Fibroblast of lung (primary cell): ENCODE measurements at regions not wholly inside any gene's neighbourhood (a gene's known extent, or its start where the extent isn't known, plus 50 kb on each side); places are given as distances from the start of the nearest gene placed in this dataset.

Source experiments
- DNase-seq, 2 donors: peaks; one replicate each; pipeline versions ENCODE4 v3.0.0 to v3.0.0-alpha.2; 2010; ENCODE audit warnings: low read depth in 2 of 2
- H2AFZ ChIP-seq: 2 replicates; pipeline ENCODE4 v1.5.1; 2012; ENCODE audit warnings: low read length, control low read depth, inconsistent platforms
- H3K27ac ChIP-seq: 2 replicates; pipeline ENCODE4 v1.5.1; 2011; ENCODE audit warnings: low read length, control low read depth; ENCODE audit not compliant: insufficient read depth
- H3K27me3 ChIP-seq: 2 replicates; pipeline ENCODE4 v1.5.1; 2011; ENCODE audit warnings: mild to moderate bottlenecking, low read length; ENCODE audit not compliant: control insufficient read depth, insufficient read depth
- H3K36me3 ChIP-seq: 2 replicates; pipeline ENCODE4 v1.5.1; 2011; ENCODE audit warnings: low read length; ENCODE audit not compliant: control insufficient read depth, insufficient read depth
- H3K4me1 ChIP-seq: 2 replicates; pipeline ENCODE4 v1.5.1; 2011; ENCODE audit warnings: low read length; ENCODE audit not compliant: control insufficient read depth, insufficient read depth; ENCODE audit errors: extremely low read depth
- H3K4me2 ChIP-seq: 2 replicates; pipeline ENCODE4 v1.5.1; 2011; ENCODE audit warnings: low read length, control low read depth; ENCODE audit not compliant: insufficient read depth; ENCODE audit errors: extremely low read depth
- H3K4me3 ChIP-seq, 4 experiments: fragments of 200-600 bp in 1 of 4; sonication (generic) in 1 of 4; replicated peaks in 1 of 4; 2 replicates each; pipeline ENCODE4 v1.5.1; 2011 to 2016; ENCODE audit warnings: low read length in 4 of 4, low read depth in 3 of 4, mild to moderate bottlenecking in 3 of 4, control low read depth in 2 of 4, inconsistent platforms in 1 of 4, mixed read lengths in 1 of 4; ENCODE audit not compliant: insufficient read depth in 1 of 4; ENCODE audit errors: control extremely low read depth in 1 of 4
- H3K79me2 ChIP-seq: 2 replicates; pipeline ENCODE4 v1.5.1; 2012; ENCODE audit warnings: mild to moderate bottlenecking, low read length, inconsistent platforms; ENCODE audit not compliant: control insufficient read depth, insufficient read depth
- H3K9ac ChIP-seq: 2 replicates; pipeline ENCODE4 v1.5.1; 2011; ENCODE audit warnings: mild to moderate bottlenecking, low read length, control low read depth; ENCODE audit not compliant: insufficient read depth
- H3K9me3 ChIP-seq: 2 replicates; pipeline ENCODE4 v1.5.1; 2012; ENCODE audit warnings: low read depth, low read length; ENCODE audit not compliant: control insufficient read depth, insufficient read depth
- H4K20me1 ChIP-seq: 2 replicates; pipeline ENCODE4 v1.5.1; 2011; ENCODE audit warnings: low read length; ENCODE audit not compliant: control insufficient read depth, insufficient read depth; ENCODE audit errors: extremely low read depth
- CTCF ChIP-seq, 2 donors: IDR thresholded peaks in 1 of 2; conservative IDR thresholded peaks in 1 of 2; 1 replicate in 1 of 2; 2 replicates in 1 of 2; pipeline ENCODE4 v1.5.1; 2011 to 2012; ENCODE audit warnings: low read length in 2 of 2, control low read depth in 1 of 2, inconsistent platforms in 1 of 2, low read depth in 1 of 2, mild to moderate bottlenecking in 1 of 2
- EZH2 ChIP-seq: IDR thresholded peaks from 2 replicates; pipeline ENCODE4 v1.5.1; 2012; ENCODE audit warnings: low read length, control low read depth, mild to moderate bottlenecking; ENCODE audit errors: missing control alignments

- no peak overlapping the region for H3K27ac ChIP-seq
- no peak overlapping the region for H3K4me2 ChIP-seq
- no peak for DNase-seq
- no peak overlapping the region for H3K9ac ChIP-seq
- H3K79me2 ChIP-seq, result no peaks in the 10 kb centered on the region
- H4K20me1 ChIP-seq, result no peaks in the 10 kb centered on the region
- no peaks in the 10 kb centered on the region for H3K9me3 ChIP-seq
- H3K27me3 ChIP-seq, result no peaks in the 10 kb centered on the region
- TF ChIP-seq EZH2 (no peak), CTCF (conservative IDR thresholded peaks at IDR 0.05 in 1 of 2, IDR thresholded peaks at IDR 0.05 in 1 of 2; ENCODE audit: low read depth in 1 of 2, low read length in 2 of 2) (no peak)
- H3K4me3 ChIP-seq, result no peak overlapping the region
- no peak overlapping the region for H2AFZ ChIP-seq
- H3K36me3 ChIP-seq, result no peaks in the 10 kb centered on the region
- no peaks in the 10 kb centered on the region for H3K4me1 ChIP-seq
Observed at GRCh38 chr6:96410467-96410866, 111.1 kb upstream of the UFL1 start.

GRCh38 chr6:96420294-96420693 is 101.3 kb upstream of the UFL1 start:
- DNase-seq, result no peak
- Histone ChIP-seq H3K4me3 (no peak overlapping the region), H3K9ac (no peak overlapping the region), H3K27ac (no peak overlapping the region), H3K4me2 (no peak overlapping the region), H3K79me2 (no peaks in the 10 kb centered on the region), H2AFZ (no peak overlapping the region), H3K36me3 (no peaks in the 10 kb centered on the region), H3K4me1 (no peaks in the 10 kb centered on the region), H3K27me3 (no peaks in the 10 kb centered on the region), H4K20me1 (no peaks in the 10 kb centered on the region), H3K9me3 (no peaks in the 10 kb centered on the region)
- TF ChIP-seq CTCF (conservative IDR thresholded peaks at IDR 0.05 in 1 of 2, IDR thresholded peaks at IDR 0.05 in 1 of 2; ENCODE audit: low read depth in 1 of 2, low read length in 2 of 2) (no peak), EZH2 (no peak)

- H3K4me3 ChIP-seq, result no peak overlapping the region
- no peaks in the 10 kb centered on the region for H3K27me3 ChIP-seq
- no peak overlapping the region for H2AFZ ChIP-seq
- H3K4me1 ChIP-seq, result no peaks in the 10 kb centered on the region
- no peak overlapping the region for H3K9ac ChIP-seq
- no peaks in the 10 kb centered on the region for H3K79me2 ChIP-seq
- no peaks in the 10 kb centered on the region for H4K20me1 ChIP-seq
- TF ChIP-seq EZH2, result no peak
- no peak for TF ChIP-seq CTCF (conservative IDR thresholded peaks at IDR 0.05 in 1 of 2, IDR thresholded peaks at IDR 0.05 in 1 of 2; ENCODE audit: low read depth in 1 of 2, low read length in 2 of 2)
- H3K4me2 ChIP-seq, result no peak overlapping the region
- peak in 1 of 2 donors; percentile 1 for DNase-seq
- no peaks in the 10 kb centered on the region for H3K9me3 ChIP-seq
- H3K36me3 ChIP-seq, result no peaks in the 10 kb centered on the region
- no peak overlapping the region for H3K27ac ChIP-seq
Observed at GRCh38 chr6:96433950-96434349, 87.7 kb upstream of the UFL1 start.
